AG08396 (cell line): ENCODE measurements at regions not wholly inside any gene's neighbourhood (a gene's known extent, or its start where the extent isn't known, plus 50 kb on each side); places are given as distances from the start of the nearest gene placed in this dataset.
"Not testable (repeated sequence)": the region's sequence is repeated elsewhere in the genome, so short reads cannot be mapped to it uniquely, and the experiment has no call there.

Source experiments
- DNase-seq: peaks from one replicate; pipeline ENCODE4 v3.0.0; 2012; ENCODE audit warnings: low spot score, mixed read lengths

- DNase-seq = no peak
These were observed 143.9 kb upstream of the ZNF366 start for GRCh38 chr5:72651109-72651508.

DNA sequence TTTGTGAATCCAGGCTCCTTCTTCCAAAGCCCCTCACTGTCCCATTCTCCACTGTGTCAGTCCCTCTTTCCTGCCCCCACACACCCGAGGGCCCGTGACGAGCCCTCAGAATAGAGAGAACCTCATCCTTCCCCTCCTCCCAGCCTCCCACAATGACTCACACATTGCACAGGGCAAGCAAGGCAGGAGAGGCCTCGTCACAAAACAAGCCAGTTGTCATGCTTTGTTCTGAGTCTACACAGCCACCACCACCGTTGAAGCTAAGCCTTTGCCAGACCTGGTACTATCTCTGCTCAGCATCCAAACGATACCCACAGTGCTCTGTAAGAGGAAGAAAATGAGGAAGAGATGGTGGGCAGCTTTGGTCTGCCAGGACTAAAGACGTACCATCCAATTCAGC lies 142.2 kb upstream of the ZNF366 start:
- DNase-seq = no peak

GRCh38 chr5:72648480-72648879 lies 141.3 kb upstream of the ZNF366 start:
- no peak for DNase-seq

DNA sequence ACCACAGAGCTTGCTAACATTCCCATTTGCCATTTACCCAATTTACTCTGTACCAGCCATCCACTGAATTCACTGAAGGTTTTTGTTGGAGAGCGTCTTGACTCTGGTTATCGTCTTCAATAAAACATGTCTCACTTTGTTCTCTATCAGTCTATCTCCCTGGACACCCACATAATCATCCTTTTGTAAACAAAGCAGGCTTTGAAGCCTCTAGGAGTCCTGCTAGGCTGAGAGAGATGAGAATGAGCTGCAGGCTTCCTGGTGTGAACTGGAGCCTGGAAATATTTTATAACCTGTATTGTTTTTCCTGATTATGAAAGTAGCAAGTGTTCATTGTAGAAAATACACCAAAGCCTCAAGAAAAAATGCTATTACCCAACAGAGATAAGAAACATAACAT lies 140.6 kb upstream of the ZNF366 start:
- DNase-seq = no peak

DNA sequence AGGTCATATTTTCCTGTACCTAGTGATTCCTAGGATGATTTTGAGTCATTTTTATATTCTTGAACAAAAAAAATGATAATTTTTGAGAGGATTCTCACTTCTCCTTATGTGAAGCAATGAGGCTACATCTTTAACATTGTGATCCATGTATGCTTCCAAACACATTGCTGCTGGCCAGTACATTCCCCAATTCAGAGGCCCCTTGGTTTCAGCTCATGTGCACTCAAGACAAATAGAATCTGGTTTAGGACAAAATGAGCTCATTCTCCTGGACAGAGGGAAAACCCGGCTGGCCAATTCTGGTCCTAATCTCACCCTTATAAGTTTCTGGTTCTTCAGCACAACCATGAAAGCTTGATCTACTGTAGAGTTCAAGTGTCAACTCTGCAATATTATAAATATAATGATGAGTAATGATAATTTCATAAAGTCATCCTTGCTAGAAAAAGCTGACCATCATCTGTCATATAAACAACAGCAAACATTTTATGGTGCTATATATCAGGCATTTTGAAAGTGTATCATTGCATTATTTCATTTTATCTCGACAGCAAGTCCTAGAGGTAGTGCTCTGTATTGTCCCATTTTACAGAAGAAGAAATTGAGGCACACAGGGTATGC lies 139.1 kb upstream of the ZNF366 start:
- no peak for DNase-seq

GRCh38 chr5:72645064-72645846 lies 138.0 kb upstream of the ZNF366 start:
- DNase-seq = no peak

- no peak for DNase-seq
These were observed 137.1 kb upstream of the ZNF366 start for GRCh38 chr5:72644296-72644695.

GRCh38 chr5:72641164-72641563 lies 134.0 kb upstream of the ZNF366 start:
- DNase-seq = no peak

DNA sequence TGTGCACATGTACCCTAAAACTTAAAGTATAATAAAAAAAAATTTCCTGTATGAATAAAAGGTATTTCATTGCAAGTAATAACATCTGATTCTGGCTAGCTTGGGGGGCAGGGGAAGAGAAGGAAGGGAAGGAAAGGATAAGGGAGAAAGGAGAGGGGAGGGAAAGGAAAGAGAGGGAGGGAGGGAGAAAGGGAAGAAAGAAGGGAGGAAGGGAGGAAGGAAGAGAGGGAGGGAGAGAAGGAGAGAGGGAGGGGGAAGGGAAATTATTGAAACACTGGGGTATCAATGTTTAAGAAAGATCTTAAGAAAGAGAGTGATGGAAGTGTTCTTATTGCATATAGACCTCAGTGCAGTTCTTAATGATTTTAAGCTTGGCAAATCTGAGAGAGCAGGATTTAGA lies 129.8 kb upstream of the ZNF366 start:
- no peak for DNase-seq

DNA sequence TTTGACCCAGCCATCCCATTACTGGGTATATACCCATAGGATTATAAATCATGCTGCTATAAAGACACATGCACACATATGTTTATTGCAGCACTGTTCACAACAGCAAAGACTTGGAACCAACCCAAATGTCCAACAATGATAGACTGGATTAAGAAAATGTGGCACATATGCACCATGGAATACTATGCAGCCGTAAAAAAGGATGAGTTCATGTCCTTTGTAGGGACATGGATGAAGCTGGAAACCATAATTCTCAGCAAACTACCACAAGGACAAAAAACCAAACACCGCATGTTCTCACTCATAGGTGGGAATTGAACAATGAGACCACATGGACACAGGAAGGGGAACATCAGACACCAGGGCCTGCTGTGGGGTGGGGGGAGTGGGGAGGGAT lies 129.4 kb upstream of the ZNF366 start:
- not testable (repeated sequence) for DNase-seq

GRCh38 chr5:72634444-72634843 lies 127.2 kb upstream of the ZNF366 start:
- DNase-seq = no peak

DNA sequence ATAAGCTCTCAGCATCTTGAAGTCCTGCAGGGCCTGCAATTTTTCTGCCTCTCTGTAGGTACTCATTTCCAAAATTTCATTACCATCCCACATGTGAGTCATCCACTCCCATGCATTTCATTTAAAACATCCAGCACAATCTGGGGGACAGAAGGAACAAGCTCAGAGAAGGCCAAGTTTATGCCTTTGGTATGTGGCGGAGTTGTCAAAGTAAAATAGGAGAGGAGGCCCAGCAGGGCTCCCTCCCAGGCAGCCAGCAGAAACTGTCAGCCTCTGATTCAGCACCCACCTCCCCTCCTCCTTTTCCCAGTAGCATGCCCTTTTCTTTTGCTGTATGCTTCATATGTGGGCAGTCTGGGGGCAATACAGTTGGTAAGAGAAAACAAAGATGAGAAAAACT lies 126.4 kb upstream of the ZNF366 start:
- DNase-seq = peak; percentile 48

- peak; percentile 22 for DNase-seq
These were observed 125.8 kb upstream of the ZNF366 start for GRCh38 chr5:72633041-72633445.

- no peak for DNase-seq
These were observed 123.5 kb upstream of the ZNF366 start for GRCh38 chr5:72630721-72631120.

GRCh38 chr5:72630081-72630480 lies 122.9 kb upstream of the ZNF366 start:
- no peak for DNase-seq

DNA sequence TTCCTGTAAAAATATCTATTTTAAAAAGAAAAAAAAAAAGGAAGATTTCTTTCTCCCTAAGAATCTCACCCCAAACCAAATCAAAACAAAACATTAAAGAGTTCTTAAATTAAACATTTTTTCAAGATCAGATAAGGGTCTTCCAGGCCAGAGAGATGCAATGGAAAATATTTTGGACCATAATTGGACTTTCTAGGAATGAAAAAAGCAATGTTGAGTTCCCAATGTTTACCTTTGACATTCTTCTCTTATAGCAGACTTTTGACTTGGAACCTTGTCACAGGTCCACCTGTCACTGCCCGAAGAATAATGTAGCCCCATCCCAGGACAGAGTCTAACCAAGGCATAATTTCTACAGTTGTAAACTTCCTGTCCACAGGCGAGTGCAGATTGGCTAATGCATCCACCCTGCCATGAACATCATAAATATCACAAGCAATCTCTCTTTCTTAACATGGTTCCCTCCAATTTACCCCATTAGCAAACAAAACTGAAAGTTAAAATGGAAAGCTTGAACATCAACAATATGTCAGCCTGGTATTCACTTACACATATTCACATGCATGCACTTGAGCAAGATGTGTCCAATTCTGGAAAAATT lies 121.7 kb upstream of the ZNF366 start:
- DNase-seq = no peak

DNA sequence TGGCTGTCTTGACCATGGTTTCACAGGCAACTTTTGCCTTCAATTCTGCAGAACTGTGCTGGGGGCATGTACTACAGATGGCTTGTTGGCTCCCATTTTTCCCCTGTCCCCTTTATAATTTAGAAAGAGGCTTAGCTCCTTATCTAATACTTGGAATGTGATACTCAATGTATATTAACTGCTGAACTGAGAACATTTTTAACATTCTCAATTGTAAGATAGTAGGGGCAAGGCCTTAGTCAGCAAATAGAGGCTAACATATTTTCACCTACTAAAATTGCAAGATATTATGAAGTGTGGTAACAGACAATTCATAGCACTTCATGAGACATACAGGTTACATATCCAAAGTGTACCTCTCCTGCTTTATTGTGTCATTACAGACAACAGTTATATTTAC lies 118.1 kb upstream of the ZNF366 start:
- no peak for DNase-seq

DNA sequence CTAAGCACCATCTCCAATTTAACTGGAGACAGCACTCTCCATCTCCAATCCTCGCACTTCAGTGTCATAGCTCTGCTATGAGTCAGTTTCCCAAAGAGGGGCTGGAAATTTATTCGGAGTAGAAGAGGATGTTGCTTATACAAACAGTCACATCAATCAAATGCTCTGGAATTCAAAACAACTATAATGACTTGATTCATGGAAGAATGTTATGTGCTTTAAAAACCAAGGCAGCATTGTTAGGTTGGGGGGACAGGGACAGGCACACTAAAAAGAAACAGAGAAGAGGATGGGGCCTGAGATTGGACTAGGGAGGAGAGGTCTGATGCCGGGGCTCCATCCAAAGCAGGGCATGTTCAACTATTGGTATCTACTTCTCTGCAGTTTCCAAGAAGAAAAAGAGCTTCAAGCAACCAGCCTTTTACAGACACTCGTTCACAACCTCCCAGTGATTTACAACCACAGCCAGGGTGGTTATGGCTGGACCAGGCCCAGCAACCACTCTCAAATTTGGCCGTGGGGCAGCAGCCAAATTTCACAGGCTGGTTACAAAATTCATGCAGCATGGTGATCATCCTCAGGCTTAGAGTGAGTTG lies 117.5 kb upstream of the ZNF366 start:
- DNase-seq = peak; percentile 25

- DNase-seq = no peak
These were observed 116.7 kb upstream of the ZNF366 start for GRCh38 chr5:72623936-72624335.

DNA sequence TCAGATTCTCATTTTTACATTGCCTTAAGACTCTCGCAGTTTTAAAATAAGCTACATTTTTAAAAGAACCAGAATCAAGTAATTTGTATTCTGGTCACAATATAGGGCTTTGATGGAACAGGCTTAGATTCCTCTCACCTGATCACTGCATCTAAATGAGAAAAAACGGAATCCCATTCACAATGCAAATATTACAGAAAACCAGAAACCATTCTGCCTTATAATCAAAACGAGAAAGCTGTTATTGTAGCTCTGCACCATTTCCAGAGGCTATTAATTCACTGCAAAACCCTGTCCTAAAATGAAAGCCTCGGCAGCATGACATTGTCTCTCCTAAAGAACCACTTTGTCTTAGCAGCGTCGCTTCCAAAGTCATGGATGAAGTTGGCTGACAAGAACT lies 116.1 kb upstream of the ZNF366 start:
- DNase-seq = no peak

- DNase-seq = no peak
These were observed 115.1 kb upstream of the ZNF366 start for GRCh38 chr5:72622170-72622760.

- no peak for DNase-seq
These were observed 114.4 kb upstream of the ZNF366 start for GRCh38 chr5:72621576-72621975.

DNA sequence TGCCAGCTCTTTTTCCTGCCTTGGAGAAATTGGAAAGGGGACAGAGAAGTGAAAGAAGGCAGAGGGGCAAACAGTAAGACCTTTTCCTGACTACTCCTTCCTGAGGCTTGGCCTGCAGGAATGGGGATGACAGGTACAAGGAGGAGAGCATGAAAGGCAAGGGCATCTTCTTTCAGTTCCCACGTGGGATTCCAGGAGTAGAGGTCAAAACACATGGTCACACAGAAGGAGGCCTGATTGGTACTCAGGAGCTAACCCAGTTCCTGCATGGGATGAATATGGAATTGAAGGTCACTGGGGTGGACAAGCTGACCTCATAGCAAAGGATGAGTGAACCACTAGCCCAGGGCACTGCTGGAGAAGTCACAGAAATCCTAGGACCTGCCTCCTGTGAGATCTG lies 112.5 kb upstream of the ZNF366 start:
- no peak for DNase-seq
